Natural killer cell (primary cell): ENCODE measurements at regions not wholly inside any gene's neighbourhood (a gene's known extent, or its start where the extent isn't known, plus 50 kb on each side); places are given as distances from the start of the nearest gene placed in this dataset.

Experiments
- ATAC-seq, 3 donors: fragments of 150-1000 bp in 2 of 3; fragments of 200-7000 bp in 1 of 3; cut with Tn5 transposase; 1 replicate in 1 of 3; 2 replicates in 2 of 3; pipeline ENCODE4 v1.10.0; 2021; ENCODE audit warnings: mild to moderate bottlenecking in 2 of 3, moderate library complexity in 2 of 3
- DNase-seq, 2 donors: peaks; one replicate each; pipeline versions ENCODE4 v3.0.0 to v3.0.0-alpha.2; 2013 to 2021; ENCODE audit warnings: mixed read lengths in 1 of 2
- H3K27ac ChIP-seq: one replicate; pipeline ENCODE4 v1.5.1; 2013; ENCODE audit warnings: mild to moderate bottlenecking, low read length
- H3K27me3 ChIP-seq: one replicate; pipeline ENCODE4 v1.6.1; 2013; ENCODE audit warnings: low read length; ENCODE audit not compliant: control insufficient read depth, insufficient read depth
- H3K36me3 ChIP-seq: one replicate; pipeline ENCODE4 v1.6.1; 2013; ENCODE audit warnings: low read length; ENCODE audit not compliant: control insufficient read depth, insufficient read depth
- H3K4me1 ChIP-seq: one replicate; pipeline ENCODE4 v1.6.1; 2013; ENCODE audit warnings: low read length; ENCODE audit not compliant: control insufficient read depth, insufficient read depth
- H3K4me3 ChIP-seq: one replicate; pipeline ENCODE4 v1.5.1; 2013; ENCODE audit warnings: low read length
- H3K9me3 ChIP-seq: one replicate; pipeline ENCODE4 v1.6.1; 2013; ENCODE audit warnings: low read length; ENCODE audit not compliant: control insufficient read depth, insufficient read depth
- H3K27ac Mint-ChIP-seq, 2 donors: one replicate each; pipeline ENCODE4 v1.8.0; 2022; ENCODE audit warnings: mild to moderate bottlenecking in 2 of 2, mixed read lengths in 2 of 2, moderate library complexity in 1 of 2
- H3K27me3 Mint-ChIP-seq, 2 donors: one replicate each; pipeline ENCODE4 v1.8.0; 2022; ENCODE audit warnings: low read depth in 2 of 2, mixed read lengths in 2 of 2
- H3K36me3 Mint-ChIP-seq: one replicate; pipeline ENCODE4 v1.8.0; 2022; ENCODE audit warnings: mixed read lengths
- H3K4me1 Mint-ChIP-seq, 2 donors: one replicate each; pipeline ENCODE4 v1.8.0; 2022; ENCODE audit warnings: mixed read lengths in 2 of 2
- H3K4me3 Mint-ChIP-seq: one replicate; pipeline ENCODE4 v1.8.0; 2022; ENCODE audit warnings: mild to moderate bottlenecking, moderate library complexity, mixed read lengths
- H3K9me3 Mint-ChIP-seq, 2 donors: one replicate each; pipeline ENCODE4 v1.8.0; 2022; ENCODE audit warnings: mixed read lengths in 2 of 2
- WGBS: methylation state at CpG from one replicate; pipeline ENCODE4 v1.1.7; 2013; ENCODE audit warnings: missing lambda C conversion rate; ENCODE audit not compliant: insufficient coverage; 5-methylcytosine and 5-hydroxymethylcytosine counted together
- intact Hi-C: fragments of 100-400 bp; cut with micrococcal nuclease; formaldehyde crosslinking; loops from one replicate; pipeline ENCODE4 v1.14.2; 2022
- TF ChIP-seq, protein P1 (sequence below): fragments of 200-600 bp; IDR thresholded peaks from one replicate; pipeline ENCODE4 v1.8.0; 2022; ENCODE audit warnings: antibody characterized with exemption

DNA sequence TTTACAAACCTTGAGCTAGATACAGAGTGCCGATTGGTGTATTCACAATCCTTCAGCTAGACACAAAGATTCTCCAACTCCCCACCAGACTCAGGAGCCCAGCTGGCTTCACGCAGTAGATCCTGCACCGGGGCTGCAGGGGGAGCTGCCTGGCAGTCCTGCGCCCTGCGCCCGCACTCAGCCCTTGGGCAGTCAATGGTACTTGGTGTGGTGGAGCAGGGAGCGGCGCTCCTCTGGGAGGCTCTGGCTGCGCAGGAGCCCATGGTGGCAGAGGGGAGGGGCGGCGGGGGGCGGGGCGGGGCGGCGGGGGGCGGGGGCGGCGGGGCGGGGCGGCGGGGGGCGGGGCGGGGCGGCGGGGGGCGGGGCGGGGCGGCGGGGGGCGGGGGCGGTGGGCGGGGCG, 923.4 kb downstream of the SOCS6 start:
- no peaks in the 10 kb centered on the region for H3K4me1 ChIP-seq
- H3K27me3 ChIP-seq, result no peaks in the 10 kb centered on the region
- H3K9me3 Mint-ChIP-seq, result peaks cover 9 to 18% of the 10 kb centered on the region in 2 donors
- H3K27ac ChIP-seq, result no peak overlapping the region
- 78% methylated on average over 19 of the region's 33 CpGs for WGBS
- TF ChIP-seq, protein P1, sequence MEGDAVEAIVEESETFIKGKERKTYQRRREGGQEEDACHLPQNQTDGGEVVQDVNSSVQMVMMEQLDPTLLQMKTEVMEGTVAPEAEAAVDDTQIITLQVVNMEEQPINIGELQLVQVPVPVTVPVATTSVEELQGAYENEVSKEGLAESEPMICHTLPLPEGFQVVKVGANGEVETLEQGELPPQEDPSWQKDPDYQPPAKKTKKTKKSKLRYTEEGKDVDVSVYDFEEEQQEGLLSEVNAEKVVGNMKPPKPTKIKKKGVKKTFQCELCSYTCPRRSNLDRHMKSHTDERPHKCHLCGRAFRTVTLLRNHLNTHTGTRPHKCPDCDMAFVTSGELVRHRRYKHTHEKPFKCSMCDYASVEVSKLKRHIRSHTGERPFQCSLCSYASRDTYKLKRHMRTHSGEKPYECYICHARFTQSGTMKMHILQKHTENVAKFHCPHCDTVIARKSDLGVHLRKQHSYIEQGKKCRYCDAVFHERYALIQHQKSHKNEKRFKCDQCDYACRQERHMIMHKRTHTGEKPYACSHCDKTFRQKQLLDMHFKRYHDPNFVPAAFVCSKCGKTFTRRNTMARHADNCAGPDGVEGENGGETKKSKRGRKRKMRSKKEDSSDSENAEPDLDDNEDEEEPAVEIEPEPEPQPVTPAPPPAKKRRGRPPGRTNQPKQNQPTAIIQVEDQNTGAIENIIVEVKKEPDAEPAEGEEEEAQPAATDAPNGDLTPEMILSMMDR, result no peak
- H3K4me3 ChIP-seq, result no peak overlapping the region
- no peak for DNase-seq
- no peak overlapping the region for H3K4me3 Mint-ChIP-seq
- no peaks in the 10 kb centered on the region for H3K4me1 Mint-ChIP-seq
- intact Hi-C loops, result no loop called here
- no peaks in the 10 kb centered on the region for H3K36me3 Mint-ChIP-seq
- no peak for ATAC-seq
- H3K9me3 ChIP-seq, result no peaks in the 10 kb centered on the region
- H3K27ac Mint-ChIP-seq, result no peak overlapping the region
- no peaks in the 10 kb centered on the region for H3K27me3 Mint-ChIP-seq
- no peaks in the 10 kb centered on the region for H3K36me3 ChIP-seq

- no CpG with 5 or more reads among the region's 2 CpGs for WGBS
- peaks cover 11 to 16% of the 10 kb centered on the region in 2 donors for H3K9me3 Mint-ChIP-seq
- no peak overlapping the region for H3K4me3 ChIP-seq
- H3K27me3 ChIP-seq, result no peaks in the 10 kb centered on the region
- H3K9me3 ChIP-seq, result no peaks in the 10 kb centered on the region
- no peak for DNase-seq
- no peaks in the 10 kb centered on the region for H3K27me3 Mint-ChIP-seq
- no peak overlapping the region for H3K4me3 Mint-ChIP-seq
- H3K27ac Mint-ChIP-seq, result no peak overlapping the region
- intact Hi-C loops, result no loop called here
- no peak for ATAC-seq
- H3K4me1 Mint-ChIP-seq, result no peaks in the 10 kb centered on the region
- H3K36me3 Mint-ChIP-seq, result no peaks in the 10 kb centered on the region
- no peaks in the 10 kb centered on the region for H3K4me1 ChIP-seq
- TF ChIP-seq, protein P1, result no peak
- no peak overlapping the region for H3K27ac ChIP-seq
- no peaks in the 10 kb centered on the region for H3K36me3 ChIP-seq
Observed at GRCh38 chr18:71209944-71210343, 921.1 kb downstream of the SOCS6 start.

GRCh38 chr18:71194438-71194837, 905.6 kb downstream of the SOCS6 start:
- Mint-ChIP-seq H3K36me3 (no peaks in the 10 kb centered on the region), H3K9me3 (peaks cover 2 to 7% of the 10 kb centered on the region in 2 donors), H3K4me1 (no peaks in the 10 kb centered on the region), H3K27me3 (no peaks in the 10 kb centered on the region), H3K4me3 (no peak overlapping the region), H3K27ac (no peak overlapping the region)
- Histone ChIP-seq H3K36me3 (no peaks in the 10 kb centered on the region), H3K4me3 (no peak overlapping the region), H3K4me1 (no peaks in the 10 kb centered on the region), H3K9me3 (no peaks in the 10 kb centered on the region), H3K27ac (no peak overlapping the region), H3K27me3 (no peaks in the 10 kb centered on the region)
- DNase-seq (no peak), ATAC-seq (no peak)
- TF ChIP-seq, protein P1, result no peak
- 80% methylated on average over 1 of the region's 1 CpG for WGBS
- intact Hi-C loops, result no loop called here

DNA sequence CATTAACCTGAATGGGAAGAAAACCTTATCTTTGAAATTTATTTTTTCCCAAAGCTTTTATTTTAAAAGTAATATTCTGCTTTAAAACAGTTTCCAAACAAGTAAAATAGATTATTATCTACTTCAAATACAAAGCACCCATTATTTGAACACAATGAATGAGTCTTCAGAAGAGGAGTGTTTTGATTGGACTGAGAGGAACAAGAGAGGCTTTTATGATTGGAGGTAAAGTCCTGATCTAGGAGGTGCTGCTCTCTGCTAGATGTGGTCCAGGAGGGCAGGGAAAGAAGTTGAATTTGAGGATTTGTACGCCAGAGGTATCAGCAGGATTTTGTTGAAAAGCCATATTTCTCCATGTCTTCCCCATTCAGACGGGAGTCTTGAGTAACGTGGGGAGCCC, 900.7 kb downstream of the SOCS6 start:
- peaks cover 0 to 9% of the 10 kb centered on the region in 2 donors for H3K9me3 Mint-ChIP-seq
- whole genome bisulfite sequencing, result 89% methylated on average over 3 of the region's 3 CpGs
- DNase-seq (no peak), ATAC-seq (no peak)
- H3K4me1 Mint-ChIP-seq, result no peaks in the 10 kb centered on the region
- no peak overlapping the region for H3K27ac Mint-ChIP-seq
- Histone ChIP-seq H3K4me1 (no peaks in the 10 kb centered on the region), H3K27ac (no peak overlapping the region), H3K36me3 (no peaks in the 10 kb centered on the region), H3K9me3 (no peaks in the 10 kb centered on the region), H3K4me3 (no peak overlapping the region), H3K27me3 (no peaks in the 10 kb centered on the region)
- intact Hi-C loops, result no loop called here
- no peaks in the 10 kb centered on the region for H3K36me3 Mint-ChIP-seq
- TF ChIP-seq, protein P1, result no peak
- H3K27me3 Mint-ChIP-seq, result no peaks in the 10 kb centered on the region
- no peak overlapping the region for H3K4me3 Mint-ChIP-seq
